GM18499 (cell line): ENCODE measurements at regions not wholly inside any gene's neighbourhood (a gene's known extent, or its start where the extent isn't known, plus 50 kb on each side); places are given as distances from the start of the nearest gene placed in this dataset.
"Not testable (repeated sequence)": the region's sequence is repeated elsewhere in the genome, so short reads cannot be mapped to it uniquely, and the experiment has no call there.

Experiments used
- ATAC-seq: cut with Tn5 transposase; IDR thresholded peaks from one replicate; pipeline ENCODE4 v1.9.1; 2021; ENCODE audit warnings: moderate number of reproducible peaks; ENCODE audit not compliant: insufficient read depth, unreplicated experiment

GRCh38 chr6:140414966-140415620, 1040.6 kb upstream of the CITED2 start:
- ATAC-seq, result no peak

DNA sequence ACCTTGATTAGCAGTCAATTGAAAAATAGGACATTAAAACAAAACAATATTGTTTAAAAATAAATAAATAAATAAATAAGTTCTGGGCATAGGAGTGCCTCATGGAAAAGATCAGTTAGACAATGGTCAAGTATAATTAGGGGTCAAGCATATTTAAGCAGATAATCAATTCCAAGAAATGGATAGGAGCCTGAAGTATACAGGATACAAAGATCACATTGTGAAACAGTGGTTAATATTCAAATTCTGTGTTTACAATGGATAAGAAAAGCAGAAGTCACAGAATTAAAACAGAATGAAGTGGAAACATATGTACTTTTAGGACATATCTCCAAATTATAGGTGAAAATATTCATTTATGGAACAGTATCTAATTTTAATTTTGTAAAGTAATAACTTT, 1028.6 kb upstream of the CITED2 start:
- ATAC-seq, result no peak

DNA sequence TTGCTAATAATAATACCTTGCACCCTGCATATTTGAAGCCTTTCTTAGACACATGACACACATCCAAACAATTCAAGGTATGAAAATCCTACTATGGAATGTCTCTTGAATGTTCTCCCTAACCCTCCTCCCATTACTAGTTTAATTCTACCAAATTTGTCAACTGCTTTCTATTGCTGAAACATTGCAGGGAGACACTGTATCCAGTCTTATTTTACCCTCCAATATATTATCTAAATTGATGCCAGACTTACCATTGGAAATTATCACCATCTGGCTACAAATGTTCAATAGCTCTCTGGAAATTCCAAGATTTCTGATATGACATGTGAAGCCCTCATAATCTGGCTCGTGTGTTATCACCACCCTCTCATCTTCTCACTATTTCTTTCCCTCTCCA, 1027.3 kb upstream of the CITED2 start:
- ATAC-seq, result no peak

DNA sequence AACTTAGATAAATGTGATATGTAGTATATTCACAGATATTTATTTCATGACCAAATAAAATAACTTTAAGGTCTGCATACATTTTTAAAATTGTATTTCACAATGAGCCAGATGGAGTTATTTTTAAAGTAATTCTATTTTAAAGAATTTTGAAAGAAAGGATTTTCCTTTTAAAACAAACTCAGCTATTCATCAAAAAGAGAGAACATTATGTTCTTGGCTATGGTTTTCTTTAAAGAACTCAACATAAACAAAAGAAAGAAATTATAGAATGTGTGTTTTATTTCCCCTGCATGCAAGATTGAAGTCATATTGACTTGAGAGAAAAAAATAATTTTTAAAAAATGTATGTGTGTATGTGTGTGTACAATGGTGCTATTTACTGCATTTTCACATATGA, 1023.6 kb upstream of the CITED2 start:
- no peak for ATAC-seq

GRCh38 chr6:140397106-140397505, 1022.7 kb upstream of the CITED2 start:
- no peak for ATAC-seq

GRCh38 chr6:140393665-140394540, 1019.5 kb upstream of the CITED2 start:
- ATAC-seq, result no peak

- no peak for ATAC-seq
Observed at GRCh38 chr6:140388815-140389214, 1014.4 kb upstream of the CITED2 start.

GRCh38 chr6:140388192-140388802, 1013.8 kb upstream of the CITED2 start:
- no peak for ATAC-seq

DNA sequence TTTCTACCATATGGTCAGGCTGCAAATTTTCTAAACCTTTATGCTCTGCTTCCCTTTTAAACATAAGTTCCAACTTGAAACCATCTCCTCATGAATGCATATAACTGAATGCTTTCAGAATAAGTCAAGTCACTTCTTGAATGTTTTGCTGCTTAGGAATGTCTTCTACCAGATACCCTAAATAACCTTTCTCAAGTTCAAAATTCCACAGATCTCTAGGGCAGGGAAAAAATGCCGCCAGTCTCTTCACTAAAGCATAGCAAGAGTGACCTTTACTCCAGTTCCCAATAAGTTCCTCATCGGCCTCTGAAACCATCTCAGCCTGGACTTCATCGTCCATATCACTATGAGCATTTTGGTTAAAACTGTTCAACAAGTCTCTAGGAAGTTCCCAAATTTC, 1011.2 kb upstream of the CITED2 start:
- no peak for ATAC-seq

GRCh38 chr6:140382355-140382754, 1007.9 kb upstream of the CITED2 start:
- ATAC-seq, result no peak

DNA sequence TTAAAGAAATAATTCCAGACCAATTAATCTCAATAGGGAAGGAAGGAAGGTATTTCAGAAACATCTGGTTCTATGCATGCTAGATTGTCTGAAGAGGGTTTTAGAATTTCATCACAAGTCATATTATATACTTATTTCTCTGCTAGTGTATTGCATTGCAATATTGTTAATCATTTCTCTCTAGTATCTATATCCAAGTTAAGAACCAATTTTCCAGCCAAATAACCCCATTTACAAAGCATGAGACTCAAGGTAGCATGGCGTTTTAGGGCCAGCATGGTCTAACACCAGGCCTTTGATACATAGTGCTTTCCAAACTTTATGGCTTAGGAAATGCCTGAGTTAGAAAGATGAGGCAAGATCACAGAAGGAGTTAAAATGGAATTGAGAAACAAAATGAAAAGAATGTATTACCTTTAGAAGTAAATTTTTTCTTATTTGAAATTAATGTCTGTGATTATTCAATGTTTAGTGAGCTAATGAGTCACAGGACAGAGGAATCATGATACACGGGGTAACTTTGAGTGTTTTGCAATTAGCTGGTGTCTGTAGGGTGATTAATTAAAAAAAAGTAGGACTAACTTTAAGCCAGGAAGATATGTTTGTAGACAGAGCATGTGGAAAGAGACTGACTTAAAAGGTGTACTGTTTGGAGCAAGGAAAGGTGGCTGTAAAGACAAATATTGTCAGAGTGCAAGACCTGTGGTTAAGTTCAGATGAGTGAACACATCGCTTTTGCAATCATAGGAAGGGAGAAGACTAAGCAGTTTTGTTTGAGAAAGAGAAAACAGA, 1006.2 kb upstream of the CITED2 start:
- ATAC-seq, result no peak

- ATAC-seq, result no peak
Observed at GRCh38 chr6:140379919-140380318, 1005.5 kb upstream of the CITED2 start.

DNA sequence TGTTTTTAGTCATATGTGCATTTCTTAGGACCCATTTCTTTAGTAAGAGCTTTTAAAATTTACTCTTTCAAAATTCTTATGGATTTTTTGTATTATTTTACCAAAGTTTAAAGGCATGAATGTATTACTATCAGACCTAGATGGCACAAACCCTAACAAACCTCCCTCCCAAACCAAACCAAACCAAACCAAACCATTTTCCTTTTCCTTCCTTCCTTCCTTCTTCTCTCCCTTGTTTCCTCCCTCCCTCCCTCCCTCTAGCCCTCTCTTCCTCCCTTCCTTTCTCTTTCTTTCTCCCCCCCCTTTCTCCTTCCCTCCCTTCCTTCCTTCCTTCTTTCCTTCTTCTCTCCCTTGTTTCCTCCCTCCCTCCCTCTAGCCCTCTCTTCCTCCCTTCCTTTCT, 1001.8 kb upstream of the CITED2 start:
- no peak for ATAC-seq

DNA sequence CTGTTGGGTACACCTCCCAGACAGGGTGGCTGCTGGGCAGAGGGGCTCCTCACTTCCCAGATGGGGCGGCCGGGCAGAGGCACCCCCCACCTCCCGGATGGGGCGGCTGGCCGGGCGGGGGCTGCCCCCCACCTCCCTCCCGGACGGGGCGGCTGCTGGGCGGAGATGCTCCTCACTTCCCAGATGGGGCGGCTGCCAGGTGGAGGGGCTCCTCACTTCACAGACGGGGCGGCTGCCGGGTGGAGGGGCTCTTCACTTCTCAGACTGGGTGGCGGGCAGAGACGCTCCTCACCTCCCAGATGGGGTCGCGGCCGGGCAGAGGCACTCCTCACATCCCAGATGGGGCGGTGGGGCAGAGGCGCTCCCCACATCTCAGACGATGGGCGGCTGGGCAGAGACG, 999.3 kb upstream of the CITED2 start:
- not testable (repeated sequence) for ATAC-seq

- ATAC-seq, result no peak
Observed at GRCh38 chr6:140372064-140372463, 997.6 kb upstream of the CITED2 start.

GRCh38 chr6:140370976-140371870, 996.8 kb upstream of the CITED2 start:
- no peak for ATAC-seq

- ATAC-seq, result no peak
Observed at GRCh38 chr6:140370441-140370840, 996.0 kb upstream of the CITED2 start.

DNA sequence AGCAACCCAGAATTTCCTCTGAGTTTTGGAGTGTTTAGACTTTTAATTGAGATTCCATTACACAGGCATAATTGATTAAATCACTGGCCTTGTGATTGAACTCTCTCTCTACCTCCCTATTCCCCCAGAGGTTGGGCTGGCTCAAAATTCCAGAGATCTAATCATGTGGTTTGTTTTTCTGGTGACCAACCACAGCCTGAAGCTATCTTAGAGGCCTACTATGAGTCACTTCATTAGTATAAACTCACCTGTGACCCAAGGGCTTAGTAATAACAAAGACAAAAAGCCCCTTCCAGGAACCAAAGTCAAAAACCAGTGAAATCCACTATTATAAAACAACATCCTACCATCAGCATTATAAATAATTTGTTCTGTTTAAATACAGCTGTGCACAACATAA, 992.5 kb upstream of the CITED2 start:
- ATAC-seq, result no peak

GRCh38 chr6:140364916-140365315, 990.5 kb upstream of the CITED2 start:
- ATAC-seq, result no peak

DNA sequence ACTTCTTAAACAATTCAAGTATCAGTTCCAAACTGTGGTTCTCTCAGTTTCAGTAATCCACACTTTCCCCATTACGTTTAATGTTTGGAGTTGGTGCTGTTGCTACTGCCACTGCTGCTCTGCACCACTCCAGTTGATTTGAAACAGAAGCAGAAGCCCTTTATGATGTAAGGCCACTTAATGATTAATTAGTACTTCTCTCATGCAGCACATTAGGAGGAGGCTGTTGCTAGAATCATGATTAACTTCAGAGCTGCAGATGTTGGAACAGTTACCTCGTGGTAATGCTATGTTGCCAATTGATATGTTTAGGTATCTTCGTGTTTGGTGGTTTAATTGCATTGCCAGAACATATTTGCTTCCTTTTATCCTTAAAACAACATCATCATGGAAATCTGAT, 986.2 kb upstream of the CITED2 start:
- ATAC-seq, result no peak
